HUDEP-2 (cell line): ENCODE measurements at regions not wholly inside any gene's neighbourhood (a gene's known extent, or its start where the extent isn't known, plus 50 kb on each side); places are given as distances from the start of the nearest gene placed in this dataset.
A peak's percentile ranks its signal among the peaks of the same experiment; 100 is the strongest.
"Not testable (repeated sequence)": the region's sequence is repeated elsewhere in the genome, so short reads cannot be mapped to it uniquely, and the experiment has no call there.

Experiments
- DNase-seq, 76 experiments: peaks; one replicate each; lab custom pipeline; 2025; ENCODE audit not compliant: unreplicated experiment in 76 of 76; lab: John Stamatoyannopoulos, UW

DNA sequence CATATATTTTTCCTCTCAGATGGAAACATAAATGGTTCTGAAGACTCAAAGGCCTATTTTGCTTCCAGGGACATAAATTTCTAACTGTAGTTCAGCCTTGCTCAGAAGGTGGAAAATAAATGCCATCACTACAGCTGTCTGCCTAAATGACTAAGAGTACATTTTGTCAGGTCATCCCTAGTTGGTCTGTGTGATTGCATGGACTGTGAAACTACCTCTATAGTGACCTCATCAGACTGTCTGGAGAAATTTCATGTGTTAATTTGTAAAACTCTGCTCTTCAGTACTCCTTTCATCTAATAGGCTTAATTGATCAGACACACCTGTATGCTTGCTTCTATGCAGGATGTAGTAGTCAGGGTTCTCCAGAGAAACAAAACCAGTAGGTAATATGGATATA is 886.9 kb downstream of the AMY1C start:
- DNase-seq, result peak in 7 of 76 experiments; percentile 14 to 47 (median 32)

DNA sequence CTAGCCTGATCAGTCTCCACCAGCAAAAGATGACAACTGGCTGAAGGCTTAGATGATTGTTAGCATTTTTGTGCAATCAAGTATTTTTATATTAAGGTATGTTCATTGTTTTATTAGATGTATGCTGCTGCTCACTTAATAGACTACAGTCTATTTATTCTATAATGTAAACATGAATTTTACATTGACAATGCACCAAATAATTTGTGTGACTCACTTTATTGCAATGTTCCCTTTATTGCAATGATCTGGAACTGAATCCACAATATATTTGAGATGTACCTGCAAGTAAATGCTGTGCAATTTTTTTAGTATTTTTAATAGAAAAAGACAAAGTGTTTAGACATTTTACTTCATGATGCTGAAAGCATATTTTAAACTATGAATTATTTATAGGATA is 896.5 kb downstream of the AMY1C start:
- DNase-seq, result no peak

DNA sequence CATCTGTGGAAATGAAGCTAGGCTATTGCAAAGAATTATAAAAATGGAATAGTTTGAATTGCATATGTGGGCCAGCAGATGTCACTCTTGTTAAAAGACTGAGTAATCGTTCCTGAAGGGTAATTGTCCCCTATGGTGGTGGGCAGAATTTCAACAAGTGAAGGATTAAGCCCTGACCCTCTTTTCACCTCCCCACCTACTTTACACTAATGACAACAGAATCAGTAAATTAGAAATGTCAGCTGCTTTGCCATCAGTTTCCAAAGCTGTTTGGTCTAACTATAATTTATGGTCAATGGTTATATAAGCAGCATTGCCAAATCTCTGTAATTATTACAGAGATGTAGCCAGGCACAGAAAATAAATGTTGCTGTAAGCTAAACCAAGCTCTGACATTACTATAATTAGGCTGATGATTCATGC is 898.6 kb downstream of the AMY1C start:
- peak in 6 of 76 experiments; percentile 1 to 23 (median 18) for DNase-seq

DNA sequence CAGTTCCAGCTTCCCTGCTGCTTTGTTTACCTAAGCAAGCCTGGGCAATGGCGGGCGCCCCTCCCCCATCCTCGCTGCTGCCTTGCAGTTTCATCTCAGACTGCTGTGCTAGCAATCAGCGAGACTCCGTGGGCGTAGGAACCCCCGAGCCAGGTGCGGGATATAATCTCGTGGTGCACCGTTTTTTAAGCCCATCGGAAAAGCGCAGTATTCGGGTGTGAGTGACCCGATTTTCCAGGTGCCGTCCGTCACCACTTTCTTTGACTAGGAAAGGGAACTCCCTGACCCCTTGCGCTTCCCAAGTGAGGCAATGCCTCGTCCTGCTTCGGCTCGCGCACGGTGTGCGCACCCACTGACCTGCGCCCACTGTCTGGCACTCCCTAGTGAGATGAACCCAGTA is 914.7 kb downstream of the AMY1C start:
- DNase-seq, result not testable (repeated sequence)

DNA sequence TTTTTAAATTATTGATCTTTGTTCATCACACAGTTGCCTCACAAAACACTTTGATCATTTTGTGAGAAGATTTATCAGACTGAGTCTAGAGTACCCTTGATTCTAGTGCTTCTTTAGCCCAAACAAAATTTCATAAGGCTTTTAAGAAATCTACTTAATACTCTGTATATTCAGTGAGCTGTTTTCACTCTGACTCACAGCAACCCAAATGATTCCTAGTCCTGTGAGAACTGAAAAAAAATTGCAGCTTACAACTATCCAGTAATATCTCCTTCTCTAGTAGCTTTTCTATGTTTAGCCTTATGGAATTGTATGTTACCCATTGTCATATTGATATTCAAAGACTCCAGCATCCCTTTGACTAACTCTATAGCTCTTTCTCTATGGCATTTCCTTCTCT is 915.6 kb downstream of the AMY1C start:
- DNase-seq, result no peak

DNA sequence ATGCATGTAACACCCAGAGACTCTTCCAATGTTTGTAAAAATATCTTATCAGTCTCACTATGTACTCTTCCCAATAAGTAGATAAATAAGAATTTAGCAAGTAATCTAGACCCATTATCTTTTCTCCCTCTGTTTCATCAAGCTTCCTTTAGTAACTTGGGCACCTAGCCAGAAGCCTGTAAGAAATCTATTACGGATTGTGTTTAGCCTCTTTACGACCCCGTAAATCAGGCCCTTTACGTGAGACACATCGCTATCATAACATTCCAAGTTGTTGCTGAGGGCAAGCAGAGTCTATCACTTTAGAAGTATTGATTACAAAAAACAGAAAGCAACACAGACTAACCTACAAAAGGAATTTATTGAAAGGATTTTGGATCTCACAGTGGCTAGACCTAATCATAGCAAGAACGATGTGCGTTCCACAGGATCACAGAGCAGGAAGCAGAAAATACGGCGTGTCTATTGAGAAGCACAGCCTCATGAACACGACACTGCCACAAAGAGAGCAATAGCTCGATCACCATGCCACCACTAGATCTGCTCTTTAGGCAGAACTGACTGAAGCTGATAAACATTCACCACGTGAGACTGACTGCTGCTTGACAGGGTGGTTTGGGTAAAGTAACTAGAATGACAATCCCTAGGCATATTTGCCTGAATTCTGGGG is 922.1 kb downstream of the AMY1C start:
- DNase-seq, result peak in 3 of 76 experiments; percentile 1 to 22 (median 4)

DNA sequence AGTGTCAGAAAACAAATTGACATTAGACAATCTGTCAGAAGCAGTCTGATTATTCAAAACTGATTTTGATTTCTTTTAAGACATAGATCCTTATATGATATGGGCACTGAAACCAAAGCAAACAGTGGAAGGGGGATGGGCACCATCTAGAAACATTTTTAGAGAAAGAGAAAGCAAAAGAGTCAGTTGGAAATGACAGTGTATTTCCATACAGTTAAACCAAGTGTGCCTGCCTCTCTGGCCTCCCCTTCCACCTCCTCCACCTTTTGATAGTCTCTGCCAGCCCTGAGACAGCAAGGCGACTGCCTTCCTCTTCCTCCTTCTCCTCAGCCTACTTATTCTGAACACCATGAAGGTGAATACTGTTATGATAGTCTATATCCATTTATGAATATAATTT is 949.7 kb downstream of the AMY1C start:
- no peak for DNase-seq

DNA sequence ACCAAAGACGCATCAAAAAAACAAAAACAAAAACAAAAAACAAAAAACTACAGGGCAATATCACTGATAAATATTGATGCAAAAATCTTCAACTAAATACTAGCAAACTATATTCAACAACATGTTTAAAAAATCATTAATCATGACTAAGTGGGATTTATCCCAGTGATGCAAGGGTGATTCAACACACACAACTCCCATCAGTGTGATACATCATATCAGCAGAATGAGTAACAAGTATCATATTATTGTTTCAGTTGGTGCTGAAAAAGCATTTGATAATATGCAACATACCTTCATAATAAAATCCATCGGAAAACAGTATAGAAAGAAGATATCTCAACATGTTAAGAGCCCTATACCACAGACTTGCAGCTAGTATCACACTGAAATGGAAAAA is 953.0 kb downstream of the AMY1C start:
- no peak for DNase-seq

DNA sequence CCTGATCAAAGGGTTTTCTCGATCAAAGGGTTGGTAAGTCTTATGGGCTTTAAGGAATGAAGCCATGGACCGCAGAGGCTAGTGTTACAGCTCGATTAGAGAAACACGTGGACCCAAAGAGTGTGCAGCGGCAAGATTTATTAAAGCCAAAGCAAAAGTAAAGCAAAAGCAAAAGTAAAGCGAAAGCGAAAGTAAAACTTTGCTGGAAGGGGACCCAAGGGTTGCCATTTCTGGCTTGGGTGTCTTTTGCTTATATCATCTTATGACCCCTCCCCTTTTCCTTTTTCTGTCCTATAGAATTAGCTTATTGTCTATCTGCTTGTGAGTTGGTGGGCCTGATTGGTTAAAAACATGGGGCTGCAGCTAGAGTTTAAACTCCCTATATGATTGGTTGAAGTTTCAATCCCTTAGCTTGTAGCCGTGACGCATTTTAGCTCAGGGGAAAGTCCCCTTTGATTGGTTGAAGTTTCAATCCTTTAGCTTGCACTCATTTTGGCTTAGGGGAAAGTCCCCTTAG is 957.0 kb downstream of the AMY1C start:
- DNase-seq, result peak in 2 of 76 experiments; percentile 0 to 1

DNA sequence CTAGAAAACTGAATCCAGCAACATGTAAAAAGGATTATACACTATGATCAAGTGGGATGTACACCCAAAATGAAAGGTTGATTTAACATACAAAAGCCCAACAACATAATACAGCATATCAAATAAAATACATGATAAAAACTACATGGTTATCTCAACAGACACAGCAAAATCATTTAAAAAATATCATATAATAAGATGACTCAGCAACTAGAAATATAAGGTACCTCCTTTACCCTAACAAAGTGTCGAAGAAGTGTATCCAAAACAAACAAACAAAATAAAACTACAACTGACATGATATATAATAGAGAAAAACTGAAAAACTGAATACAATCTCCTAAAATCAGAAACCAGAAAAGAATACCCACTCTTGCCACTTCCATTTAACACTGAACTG is 969.1 kb downstream of the AMY1C start:
- no peak for DNase-seq

DNA sequence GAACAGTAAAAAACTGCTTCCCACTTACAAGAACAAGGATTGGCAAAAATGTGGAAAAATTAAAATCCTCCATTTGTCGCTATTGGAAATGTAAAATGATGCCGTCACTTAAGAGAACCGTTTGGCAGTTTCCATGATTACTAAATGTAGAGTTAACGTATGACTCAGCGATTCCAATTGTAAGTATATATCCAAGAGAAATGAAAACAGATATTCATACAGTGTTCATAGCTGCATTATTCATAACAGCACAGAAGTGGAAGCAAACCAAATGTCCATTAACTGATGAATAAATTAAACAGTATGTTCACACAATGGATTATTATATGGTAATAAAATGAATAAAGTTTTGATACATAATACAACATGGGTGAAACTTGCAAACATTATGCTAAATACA is 971.0 kb downstream of the AMY1C start:
- DNase-seq, result no peak

DNA sequence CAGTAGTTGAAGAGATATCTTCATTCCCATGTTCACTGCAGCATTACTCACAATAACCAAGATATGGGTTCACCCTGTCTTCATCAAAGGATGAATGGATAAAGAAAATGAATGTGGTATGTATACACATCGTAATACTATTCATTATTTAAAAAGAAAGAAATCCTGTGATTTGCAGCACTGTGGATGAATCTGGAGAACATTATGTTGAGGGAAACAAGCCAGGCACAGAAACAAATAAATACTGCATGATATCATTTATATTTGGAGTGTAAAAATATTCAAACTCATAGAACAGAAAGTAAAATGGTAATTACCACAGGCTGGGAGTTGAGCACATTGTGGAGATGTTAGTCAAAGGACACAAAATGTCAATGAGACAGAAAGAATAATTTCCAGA is 977.2 kb downstream of the AMY1C start:
- no peak for DNase-seq

DNA sequence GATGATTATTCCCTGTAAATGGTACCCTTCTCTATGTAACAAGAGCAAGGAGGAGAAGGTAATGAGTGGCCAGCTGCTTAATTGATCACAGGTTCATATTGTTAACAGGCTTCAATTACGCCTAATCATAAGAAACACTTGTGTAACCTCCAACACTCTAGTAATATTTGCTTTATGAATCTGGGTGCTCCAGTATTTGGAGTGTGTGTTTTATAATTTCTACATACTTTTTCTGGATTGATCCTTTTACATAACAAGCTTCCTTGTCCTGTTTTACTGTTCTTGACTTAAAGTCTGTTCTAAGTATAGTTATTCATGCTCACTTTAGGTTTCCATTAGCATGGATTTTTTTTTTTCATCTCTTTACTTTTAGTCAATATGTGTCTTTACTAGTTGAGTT is 984.2 kb downstream of the AMY1C start:
- DNase-seq, result no peak

DNA sequence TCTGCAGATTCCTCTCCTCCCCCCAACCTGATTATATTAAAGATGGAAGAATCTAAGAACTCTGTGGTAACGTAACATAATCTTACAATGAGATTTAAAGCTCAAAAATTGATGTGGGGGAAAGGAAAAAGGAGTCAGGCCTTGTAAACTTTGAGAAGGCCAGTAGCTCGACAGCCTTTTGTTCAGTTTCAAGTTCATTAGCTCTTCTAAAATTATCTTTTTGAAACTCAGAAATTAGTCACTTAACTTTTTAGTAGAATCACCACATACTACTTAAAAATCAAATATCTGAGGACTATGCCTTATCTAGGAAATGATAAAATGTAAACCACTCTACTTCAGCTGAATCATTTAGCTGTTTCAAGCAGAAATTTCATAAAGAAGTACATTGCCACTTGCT is 996.2 kb downstream of the AMY1C start:
- DNase-seq, result no peak

DNA sequence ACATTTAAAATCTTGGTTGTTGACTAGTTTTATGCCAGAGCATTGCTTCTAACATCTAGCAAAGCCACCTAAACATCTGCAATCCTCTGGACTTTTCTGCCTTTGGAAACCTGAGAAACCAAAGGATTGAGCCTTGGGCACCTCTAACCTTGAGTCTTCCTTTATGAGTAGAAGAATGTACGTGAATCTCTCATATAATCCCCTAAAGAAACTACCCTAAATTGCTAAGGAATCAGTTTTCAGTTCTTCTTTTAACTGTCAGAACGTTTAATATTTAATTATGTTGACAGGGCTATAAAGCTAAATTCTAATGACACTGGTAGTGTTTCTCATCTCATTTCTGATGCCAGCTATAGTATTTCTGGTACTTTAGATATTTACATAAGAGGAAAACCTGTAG is 997.3 kb downstream of the AMY1C start:
- no peak for DNase-seq

DNA sequence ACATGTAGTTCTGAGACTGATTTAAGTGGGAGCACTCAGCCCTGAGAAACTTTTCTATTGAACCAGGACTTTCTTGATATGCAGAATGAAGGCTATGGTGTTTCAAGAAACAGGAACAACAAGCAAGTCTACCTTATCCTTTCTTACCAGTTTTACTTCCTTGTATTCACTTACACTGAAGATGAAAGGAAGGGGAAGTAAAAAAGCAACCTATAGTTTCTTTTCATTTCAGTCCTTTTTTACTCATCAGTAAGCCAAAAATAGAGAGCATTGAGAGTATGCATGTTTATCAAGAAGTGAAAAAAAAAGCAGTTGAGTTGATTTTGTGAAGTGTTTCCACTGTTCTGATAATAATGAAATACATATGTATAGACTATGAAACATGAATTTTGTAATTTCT is 1010.3 kb downstream of the AMY1C start:
- no peak for DNase-seq

DNA sequence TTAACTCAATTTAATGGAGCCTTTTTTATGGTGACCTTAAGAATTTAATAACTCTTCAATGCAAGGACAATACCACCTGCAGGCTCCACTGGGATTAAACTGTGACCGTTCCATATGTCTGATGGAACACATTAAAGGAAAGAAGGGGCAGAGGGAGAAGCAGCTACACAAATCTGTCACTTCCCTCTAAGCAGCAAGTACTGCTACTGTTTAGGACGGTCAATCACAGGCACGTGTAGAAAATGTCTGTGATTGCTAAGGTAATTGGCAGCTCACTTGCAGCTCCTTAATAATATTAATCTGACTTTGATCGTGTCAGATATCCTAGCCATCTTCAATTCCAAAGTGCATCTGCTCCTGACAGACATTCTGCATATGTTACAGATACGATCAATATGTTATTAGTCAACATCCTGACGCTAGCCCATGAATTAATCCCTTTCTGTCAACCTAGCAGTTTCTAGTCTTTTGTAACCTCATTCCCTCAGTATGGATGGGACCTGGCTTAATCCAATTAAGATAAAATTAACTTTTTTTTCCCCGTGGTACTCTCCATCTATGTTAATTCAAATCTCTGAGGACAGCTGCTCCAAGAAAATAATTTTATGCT is 1012.4 kb downstream of the AMY1C start:
- DNase-seq, result no peak

DNA sequence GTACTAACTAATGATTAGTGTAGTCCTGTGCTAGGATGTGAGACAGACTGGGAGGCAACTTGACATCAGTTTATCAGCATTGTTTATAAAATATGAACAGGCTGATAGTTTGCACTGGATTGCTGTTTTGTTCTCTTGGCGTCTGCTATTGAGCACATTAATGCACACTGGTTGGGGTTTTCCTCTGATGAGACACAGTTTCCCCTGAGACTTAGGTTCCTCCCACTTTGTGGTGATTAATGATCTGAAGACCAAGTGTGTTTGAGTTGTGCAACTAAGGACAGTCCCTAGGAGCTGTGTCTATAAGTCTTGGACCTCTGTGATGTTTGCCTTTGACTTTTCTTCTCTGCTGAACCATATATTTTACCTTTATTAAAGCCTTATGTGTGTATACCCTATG is 1015.4 kb downstream of the AMY1C start:
- no peak for DNase-seq

DNA sequence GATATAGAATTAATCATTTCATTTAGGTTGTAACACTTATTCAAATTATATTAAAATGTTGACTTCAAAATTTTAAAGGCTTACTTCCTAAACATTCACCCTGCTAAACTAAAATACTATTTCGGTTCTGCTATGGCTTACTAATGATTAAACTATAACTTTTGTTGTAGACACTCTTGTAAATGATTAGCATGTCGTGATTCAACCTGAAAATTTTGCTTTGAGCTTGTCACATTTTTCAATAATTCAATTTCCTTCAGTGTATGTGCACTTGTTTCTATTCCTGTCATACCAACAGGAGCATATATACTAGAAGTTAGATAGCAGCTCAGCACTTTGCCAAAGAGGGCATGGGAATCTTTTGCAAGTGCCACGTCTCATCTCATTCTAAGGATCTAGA is 1018.8 kb downstream of the AMY1C start:
- no peak for DNase-seq

DNA sequence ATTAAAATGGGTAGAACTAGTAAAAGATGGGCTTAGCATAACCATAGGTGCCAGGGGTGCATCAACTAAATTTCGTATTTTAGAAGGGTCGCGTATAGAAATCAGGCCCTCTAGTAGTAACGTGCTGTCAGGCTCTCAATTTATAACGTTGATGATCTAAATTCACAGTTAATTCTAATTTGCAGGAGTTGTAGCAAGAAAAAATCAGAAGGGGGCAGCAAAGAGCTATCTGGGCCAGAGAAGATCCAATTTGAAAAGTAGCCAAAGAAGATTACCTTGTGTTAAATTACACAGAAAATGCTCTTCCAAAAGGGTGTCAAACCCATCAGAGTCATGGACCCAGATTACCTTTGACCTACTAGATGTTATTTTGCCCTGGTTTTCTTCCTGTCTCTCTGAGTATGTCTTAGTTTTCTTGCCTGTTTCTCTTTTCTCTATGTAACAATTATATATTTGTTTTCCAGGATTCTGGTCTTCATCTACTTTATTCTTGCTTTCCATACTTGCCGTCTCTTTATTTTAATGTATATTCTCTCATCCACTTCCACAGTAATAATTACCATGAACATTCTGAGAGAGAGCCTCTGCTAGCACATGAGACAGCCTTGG is 1030.9 kb downstream of the AMY1C start:
- DNase-seq, result peak in 12 of 76 experiments; percentile 0 to 50 (median 11)

DNA sequence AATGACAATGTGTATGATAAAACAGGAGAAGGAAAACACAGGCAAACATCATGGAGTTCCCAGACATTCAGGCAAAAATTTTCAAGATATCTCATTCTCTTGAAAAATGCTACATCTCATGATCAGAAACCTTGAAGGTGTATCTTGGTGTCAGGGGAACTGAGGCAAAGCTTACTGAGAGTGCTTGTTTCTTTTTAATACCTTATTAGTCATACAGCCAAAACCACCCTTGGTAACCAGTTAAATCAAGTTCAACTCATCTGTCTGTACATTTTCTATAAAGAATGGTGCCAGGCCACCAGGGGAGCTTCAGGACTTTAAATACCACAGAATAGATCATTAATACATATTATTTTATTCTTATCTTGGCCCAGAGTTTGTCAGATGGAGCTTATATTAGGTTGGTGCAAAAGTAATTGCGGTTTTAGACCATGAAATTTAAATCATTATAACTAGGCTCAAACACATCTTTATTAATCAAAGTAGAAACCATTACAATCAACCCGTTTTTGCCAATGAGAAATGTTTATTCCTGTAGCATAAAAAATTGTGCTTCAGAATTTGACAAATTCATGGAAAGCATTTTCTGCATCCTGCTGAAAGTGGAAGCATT is 1036.0 kb downstream of the AMY1C start:
- no peak for DNase-seq
